IMR-90 (cell line): ENCODE measurements at regions not wholly inside any gene's neighbourhood (a gene's known extent, or its start where the extent isn't known, plus 50 kb on each side); places are given as distances from the start of the nearest gene placed in this dataset.

Source experiments
- BHLHE40 ChIP-seq: fragments of 150-350 bp; IDR thresholded peaks from 2 replicates; pipeline ENCODE4 v1.6.1; 2016; ENCODE audit warnings: mild to moderate bottlenecking, low read depth, low read length
- CEBPB ChIP-seq: IDR thresholded peaks from 2 replicates; pipeline ENCODE4 v1.6.1; 2012; ENCODE audit warnings: low read depth, low read length, improper control_type of control experiment
- POLR2A ChIP-seq: IDR thresholded peaks from 2 replicates; pipeline ENCODE4 v1.6.1; 2012; ENCODE audit warnings: mild to moderate bottlenecking, low read depth, low read length
- RAD21 ChIP-seq: IDR thresholded peaks from 2 replicates; pipeline ENCODE4 v1.6.1; 2012; ENCODE audit warnings: low read length, improper control_type of control experiment
- RFX5 ChIP-seq: IDR thresholded peaks from 2 replicates; pipeline ENCODE4 v1.8.0; 2012; ENCODE audit warnings: low read depth, mild to moderate bottlenecking, low read length, moderate library complexity
- SMC3 ChIP-seq: fragments of 150-350 bp; IDR thresholded peaks from 2 replicates; pipeline ENCODE4 v1.6.1; 2016; ENCODE audit warnings: low read depth, mild to moderate bottlenecking, antibody characterized with exemption, low read length, moderate library complexity
- TF ChIP-seq, protein P1 (sequence below): conservative IDR thresholded peaks from 2 replicates; pipeline ENCODE4 v1.5.1; 2012; ENCODE audit warnings: mild to moderate bottlenecking, low read depth, low read length, improper control_type of control experiment
- TF ChIP-seq, protein P2 (sequence below): fragments of 150-350 bp; IDR thresholded peaks from 2 replicates; pipeline ENCODE4 v1.6.1; 2017; ENCODE audit warnings: mild to moderate bottlenecking, antibody characterized with exemption, low read length, low read depth

DNA sequence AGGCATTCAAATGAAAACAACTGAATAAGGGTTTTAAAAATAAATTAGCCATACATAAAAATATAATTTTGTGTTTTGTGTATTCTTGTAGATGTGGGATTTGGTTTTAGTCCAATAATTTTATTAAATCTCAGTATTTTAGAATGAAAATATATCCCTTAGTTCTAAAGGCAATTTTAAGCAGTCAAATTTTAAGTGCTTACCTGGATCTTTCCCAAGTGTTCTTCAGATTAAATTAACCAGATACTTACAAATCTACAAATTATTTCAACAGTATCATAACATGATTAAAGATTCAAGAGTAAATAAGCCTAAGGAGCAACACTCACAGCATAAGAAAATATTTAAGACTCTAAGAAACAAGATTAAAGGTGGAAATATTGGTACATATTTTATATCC lies 275.0 kb upstream of the RBMS3 start:
- TF ChIP-seq, protein P1, sequence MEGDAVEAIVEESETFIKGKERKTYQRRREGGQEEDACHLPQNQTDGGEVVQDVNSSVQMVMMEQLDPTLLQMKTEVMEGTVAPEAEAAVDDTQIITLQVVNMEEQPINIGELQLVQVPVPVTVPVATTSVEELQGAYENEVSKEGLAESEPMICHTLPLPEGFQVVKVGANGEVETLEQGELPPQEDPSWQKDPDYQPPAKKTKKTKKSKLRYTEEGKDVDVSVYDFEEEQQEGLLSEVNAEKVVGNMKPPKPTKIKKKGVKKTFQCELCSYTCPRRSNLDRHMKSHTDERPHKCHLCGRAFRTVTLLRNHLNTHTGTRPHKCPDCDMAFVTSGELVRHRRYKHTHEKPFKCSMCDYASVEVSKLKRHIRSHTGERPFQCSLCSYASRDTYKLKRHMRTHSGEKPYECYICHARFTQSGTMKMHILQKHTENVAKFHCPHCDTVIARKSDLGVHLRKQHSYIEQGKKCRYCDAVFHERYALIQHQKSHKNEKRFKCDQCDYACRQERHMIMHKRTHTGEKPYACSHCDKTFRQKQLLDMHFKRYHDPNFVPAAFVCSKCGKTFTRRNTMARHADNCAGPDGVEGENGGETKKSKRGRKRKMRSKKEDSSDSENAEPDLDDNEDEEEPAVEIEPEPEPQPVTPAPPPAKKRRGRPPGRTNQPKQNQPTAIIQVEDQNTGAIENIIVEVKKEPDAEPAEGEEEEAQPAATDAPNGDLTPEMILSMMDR, result no peak
- TF ChIP-seq POLR2A (no peak), CEBPB (no peak), RFX5 (no peak), SMC3 (no peak), RAD21 (no peak), BHLHE40 (no peak)
- TF ChIP-seq, protein P2, sequence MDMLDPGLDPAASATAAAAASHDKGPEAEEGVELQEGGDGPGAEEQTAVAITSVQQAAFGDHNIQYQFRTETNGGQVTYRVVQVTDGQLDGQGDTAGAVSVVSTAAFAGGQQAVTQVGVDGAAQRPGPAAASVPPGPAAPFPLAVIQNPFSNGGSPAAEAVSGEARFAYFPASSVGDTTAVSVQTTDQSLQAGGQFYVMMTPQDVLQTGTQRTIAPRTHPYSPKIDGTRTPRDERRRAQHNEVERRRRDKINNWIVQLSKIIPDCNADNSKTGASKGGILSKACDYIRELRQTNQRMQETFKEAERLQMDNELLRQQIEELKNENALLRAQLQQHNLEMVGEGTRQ, result no peak
